GM19395 (cell line): ENCODE measurements at regions not wholly inside any gene's neighbourhood (a gene's known extent, or its start where the extent isn't known, plus 50 kb on each side); places are given as distances from the start of the nearest gene placed in this dataset.
"Not testable (repeated sequence)": the region's sequence is repeated elsewhere in the genome, so short reads cannot be mapped to it uniquely, and the experiment has no call there.

Experiments
- ATAC-seq: cut with Tn5 transposase; IDR thresholded peaks from one replicate; pipeline ENCODE4 v1.9.1; 2021; ENCODE audit warnings: mild to moderate bottlenecking, moderate library complexity; ENCODE audit not compliant: unreplicated experiment

DNA sequence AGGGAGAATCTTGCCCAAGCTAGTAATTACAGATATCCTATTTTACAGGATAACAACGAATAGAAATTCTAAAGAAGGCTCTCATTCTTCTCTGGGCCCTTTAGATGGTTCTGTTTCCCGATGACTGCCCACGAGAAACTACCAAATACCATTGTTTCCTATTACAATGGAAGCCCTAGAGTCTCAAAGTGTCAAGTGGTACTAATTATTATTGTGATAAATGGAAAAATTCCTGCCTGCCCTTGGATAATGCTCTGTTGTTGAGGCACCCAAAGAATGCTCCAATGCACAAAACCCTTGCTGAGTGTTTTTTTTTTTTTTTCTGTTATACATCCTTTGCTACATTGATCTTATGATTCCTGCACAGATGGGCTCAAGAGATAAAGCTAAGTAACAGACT is 504.5 kb downstream of the XPNPEP1 start:
- no peak for ATAC-seq

DNA sequence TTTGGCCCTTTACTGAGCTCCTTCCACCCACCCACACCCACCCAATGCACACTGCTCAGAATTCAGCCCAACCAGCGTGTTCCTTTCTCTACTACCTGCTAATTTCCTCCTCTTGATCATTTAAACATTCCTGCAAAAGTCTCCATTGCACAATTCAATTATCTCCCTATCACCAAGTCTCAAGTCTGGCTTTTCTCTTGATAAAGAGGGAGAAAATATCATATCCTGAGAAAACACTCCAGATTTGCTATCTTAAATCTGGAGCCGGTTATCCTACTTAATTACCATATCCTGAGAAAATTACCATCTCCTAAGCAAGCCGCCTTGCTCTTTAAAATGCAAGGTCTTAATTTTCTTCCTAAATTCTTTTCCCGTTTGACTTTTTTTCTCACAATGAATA is 505.5 kb downstream of the XPNPEP1 start:
- ATAC-seq = no peak

DNA sequence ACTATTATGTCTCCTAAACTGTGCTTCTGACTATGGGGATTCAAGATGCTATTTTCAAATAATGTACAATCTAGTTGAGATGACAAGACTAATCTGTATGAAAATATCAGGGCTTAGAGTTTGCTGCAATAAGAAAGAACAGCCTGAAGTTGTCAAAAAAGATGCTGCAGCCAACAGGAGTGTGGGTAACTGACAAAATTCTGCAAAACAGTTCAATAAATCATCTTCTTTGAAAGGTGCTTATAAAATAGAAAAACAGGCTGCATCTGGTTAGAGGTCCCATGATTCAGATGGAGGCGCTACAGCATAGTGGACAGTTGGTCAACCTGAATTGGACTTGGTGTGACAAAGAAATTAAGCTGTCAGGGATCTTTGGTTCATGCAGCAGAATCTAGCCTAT is 511.0 kb downstream of the XPNPEP1 start:
- no peak for ATAC-seq

DNA sequence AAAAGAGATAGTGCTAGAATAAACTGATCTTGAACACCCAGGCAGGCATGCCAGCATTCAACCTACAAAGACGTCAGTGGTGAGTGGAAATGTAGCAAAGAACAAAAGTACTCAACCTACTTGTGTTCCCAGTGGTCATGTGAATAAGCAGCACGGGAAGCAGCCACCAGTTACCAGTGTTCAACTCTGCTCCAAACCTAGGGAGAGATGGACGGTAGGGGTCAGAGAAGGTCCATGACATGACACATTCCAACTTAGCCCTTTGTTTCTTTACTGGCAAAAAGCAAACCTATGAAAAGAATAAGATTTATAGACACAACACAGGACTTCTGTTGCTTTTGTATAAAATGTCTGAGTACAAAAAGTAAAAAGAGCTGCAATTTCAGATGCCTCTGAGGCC is 511.4 kb downstream of the XPNPEP1 start:
- ATAC-seq = no peak

DNA sequence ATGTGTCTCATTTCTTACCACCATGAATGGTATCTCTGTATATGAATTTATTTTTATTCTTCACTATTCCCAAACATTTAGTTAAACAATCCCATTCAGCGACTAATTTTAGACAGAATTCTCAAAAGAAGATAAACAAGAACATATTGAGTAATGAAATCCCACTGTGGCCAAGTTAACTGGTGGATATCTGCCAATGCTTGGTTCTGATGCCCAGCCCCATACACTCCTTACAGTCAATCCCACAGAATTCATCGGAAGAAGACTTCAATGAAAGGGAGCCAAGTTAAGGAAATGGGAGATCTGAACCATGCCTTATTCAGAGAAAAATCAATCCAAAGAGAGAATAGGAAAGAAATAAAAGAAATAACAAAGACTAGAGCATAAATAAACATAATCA is 518.0 kb downstream of the XPNPEP1 start:
- no peak for ATAC-seq

DNA sequence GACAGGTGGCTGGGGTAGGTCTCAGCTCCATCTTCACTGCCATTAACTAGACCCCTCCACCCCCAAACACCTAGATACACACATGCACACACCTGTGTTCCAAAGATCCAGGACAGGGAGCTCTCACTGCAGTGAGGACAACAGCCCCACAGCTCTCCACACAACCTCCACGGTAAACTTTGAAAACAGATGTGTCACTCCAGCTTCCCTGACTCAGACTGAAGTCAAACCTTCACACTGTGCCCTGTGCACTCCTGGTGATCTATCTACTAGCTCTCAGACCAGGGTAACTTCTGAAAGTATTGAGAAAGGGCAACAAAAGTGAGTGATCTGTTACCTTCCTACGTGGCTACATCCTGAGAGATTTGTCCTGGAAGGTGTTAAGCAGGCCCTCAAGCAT is 519.8 kb downstream of the XPNPEP1 start:
- ATAC-seq = no peak

DNA sequence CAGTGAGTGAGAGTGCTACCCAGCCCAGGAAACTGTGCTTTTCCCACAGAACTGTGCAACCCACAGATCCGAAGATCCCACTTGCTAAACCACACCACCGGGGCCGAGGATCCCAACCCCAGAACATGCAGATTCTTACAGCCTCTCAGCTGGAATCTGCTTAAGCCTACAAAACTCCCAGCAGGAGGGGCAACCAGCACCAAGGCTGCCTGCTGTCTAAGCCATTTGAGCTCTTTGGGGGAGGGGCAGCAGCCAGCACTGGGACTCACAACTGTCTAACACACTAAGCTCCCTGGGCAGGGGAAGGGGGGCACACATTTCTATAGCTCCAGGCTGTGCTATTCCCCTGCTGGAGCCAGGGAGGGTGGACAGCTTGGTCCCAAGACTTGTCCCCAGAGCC is 529.9 kb downstream of the XPNPEP1 start:
- ATAC-seq = no peak

DNA sequence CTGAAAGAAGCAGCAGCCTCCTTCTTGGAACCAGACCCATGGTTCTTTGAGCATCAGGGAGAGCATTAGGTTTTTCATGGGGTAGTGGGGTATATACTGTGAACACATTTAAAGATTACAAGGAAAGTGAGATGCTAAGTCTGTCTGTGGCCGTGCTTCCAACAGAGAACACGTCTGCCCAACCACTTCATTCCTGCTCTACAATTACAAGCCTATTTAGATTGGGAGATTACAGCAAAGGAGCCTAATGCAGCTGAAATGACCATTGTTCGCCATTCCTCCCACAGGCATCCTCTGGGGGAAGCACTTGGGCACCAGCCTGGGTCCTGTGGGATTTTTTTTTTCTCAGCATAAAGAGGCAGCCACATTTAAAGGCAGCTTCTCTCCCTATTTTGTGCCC is 536.4 kb downstream of the XPNPEP1 start:
- no peak for ATAC-seq

DNA sequence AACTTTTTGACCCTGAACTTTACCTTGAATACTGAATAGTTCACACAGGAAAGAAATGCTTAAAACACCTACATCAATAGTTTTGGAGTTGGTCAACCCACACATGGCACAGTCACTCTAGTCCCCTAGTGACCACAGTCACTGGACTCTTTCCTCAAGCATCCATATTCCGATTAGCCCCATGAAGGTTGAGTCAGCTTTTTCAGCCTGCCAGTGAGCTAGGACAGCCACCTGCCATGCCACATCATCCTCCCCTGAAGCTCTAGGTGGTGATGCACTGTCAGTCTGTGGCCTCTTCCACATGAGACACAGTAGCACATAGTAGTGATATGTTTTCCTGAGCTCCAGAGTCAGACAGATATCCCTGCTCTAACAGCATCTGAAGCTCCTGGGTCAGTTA is 537.2 kb downstream of the XPNPEP1 start:
- ATAC-seq = no peak

DNA sequence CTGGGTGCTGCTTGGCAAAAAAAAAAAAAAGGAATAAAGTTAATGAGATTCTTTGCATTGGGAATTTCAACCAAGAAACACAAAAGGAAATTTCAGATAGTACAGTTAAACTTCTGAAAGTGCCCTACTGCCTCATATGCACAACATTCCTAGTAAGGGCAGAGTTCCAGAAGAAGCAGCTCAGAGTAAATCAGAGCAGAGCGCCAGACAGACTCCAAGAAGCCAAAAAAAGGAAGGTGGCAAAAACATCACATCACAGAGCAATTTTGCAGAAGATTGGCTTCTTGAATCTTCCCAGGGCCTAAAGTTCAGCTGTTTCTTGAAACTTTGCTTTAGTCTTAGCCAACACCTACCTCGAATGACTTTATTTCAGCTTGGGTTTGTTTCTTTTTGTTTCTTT is 544.1 kb downstream of the XPNPEP1 start:
- ATAC-seq = no peak

DNA sequence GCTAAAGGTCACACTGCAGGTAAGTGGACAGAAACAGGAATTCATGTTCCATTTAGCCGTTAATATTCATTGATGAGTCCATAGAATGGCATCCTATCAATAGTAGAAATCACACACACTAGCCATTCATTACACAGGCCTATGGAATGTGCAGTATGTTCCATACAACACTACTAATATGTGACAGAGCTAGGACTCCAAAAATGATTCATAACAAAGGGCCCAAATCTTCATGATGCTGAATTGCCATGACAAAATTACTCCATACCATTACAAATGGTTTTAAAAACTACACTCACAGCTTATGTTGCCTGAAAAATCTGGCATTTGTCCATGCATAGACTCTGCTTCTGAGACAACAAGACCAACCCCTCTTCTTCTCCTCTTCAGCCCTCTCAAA is 549.1 kb downstream of the XPNPEP1 start:
- ATAC-seq = no peak

DNA sequence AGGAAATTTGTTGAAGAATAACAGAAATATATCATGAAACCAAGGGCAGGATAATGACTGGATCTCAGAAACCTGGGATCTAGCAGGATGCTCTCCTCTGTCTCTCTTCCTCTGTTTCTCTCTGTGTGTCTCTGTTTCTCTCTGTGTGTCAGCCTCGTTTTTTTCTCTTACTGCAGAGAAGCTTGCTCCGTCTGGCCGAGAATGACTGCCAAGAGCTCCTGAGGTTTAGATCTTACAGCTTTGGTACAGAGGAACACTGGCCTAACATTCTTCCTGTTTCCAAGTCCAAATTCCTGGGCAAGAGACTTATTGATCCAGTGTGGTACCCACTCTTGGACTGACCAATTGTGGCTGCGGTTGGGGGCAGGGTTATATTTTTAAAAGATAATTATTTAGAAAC is 564.0 kb downstream of the XPNPEP1 start:
- no peak for ATAC-seq

DNA sequence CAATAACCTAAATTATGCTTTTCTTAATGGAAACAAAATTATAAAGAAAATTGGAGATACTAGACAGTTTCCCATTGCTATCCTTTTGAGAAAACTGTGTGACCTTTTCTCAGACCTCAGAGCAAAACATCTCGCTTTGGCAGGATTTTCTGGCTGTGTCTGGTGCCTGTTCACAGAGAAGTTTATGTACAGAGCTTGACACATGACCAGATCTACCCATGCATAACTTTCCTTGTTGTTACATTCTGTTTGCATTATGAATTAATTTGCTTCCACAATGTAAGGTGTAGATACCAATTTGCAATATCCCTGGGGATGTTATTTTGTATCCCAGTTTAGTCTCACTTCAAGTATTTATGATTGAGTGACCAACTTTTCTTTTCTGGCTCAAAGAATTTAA is 565.0 kb downstream of the XPNPEP1 start:
- ATAC-seq = no peak

DNA sequence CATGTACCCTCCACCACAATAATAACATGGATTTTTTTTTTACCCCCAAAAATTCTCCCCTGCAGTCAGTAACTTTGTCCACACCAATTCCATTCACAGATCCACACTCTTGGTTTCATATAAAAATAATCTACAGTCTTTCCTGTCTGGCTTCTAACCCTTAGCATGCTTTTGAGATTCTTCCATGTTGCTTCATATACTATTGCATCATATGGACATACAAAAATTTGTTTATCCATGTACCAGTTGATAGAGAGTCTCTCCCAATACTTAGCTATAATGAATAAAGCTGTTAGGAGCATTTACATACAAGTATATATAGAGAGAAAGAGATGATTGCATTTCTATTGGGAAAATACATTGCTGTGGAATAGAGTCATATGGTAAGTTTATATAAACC is 575.0 kb downstream of the XPNPEP1 start:
- no peak for ATAC-seq

DNA sequence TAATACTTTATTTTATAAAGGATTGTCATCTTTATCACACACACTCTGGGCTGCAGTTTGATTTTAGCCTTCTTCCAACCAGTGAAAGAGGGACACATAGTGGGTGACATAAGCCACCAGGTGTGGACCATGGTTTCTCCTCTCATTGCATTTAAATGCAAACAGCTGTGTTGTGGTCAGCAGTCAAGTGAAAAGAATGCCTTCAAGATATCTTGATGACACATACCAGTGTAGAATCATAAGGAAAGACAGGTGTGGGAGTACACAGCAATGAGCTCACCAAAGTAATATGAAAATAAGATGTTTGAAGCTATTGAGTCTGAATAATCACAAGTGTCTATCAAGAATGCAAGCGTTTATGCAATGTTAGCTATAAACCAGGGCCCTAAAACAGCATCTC is 580.0 kb downstream of the XPNPEP1 start:
- no peak for ATAC-seq

DNA sequence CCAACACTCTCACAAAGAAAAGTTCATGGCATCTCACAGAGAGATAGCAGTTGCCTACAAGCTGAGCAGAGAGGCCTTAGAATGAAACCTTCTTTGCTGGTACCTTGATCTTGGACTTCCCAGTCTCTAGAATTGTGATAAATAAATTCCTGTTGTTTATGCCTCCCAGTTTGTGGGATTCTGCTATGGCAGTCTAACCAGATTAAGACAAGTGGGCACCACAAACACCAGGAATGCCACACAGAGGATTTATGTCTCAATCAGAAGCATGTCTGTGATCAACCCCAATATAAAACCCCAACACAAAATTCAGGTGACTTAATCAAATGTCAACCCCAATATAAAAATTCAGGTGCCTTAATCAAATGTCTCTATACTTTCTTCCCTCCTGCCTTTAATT is 581.3 kb downstream of the XPNPEP1 start:
- ATAC-seq = no peak

DNA sequence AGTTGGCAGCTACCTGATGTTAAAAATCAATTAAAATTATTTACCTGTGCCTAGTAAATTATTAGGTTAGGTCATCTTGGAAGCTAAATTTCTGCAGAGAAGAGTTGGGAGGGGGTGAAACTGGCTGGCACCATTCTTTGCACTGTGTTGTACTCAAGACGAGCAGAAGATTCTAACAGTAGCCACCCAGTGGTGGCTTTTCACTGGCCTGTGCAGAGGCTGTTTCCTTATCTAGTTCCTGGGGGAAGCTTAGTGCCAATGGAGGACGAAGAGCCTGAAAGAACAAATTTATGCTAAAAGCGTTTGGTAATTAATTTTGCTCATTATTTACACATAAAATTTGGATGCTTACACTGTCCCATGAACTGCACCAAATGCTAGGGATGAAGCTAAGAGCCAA is 595.3 kb downstream of the XPNPEP1 start:
- ATAC-seq = no peak

DNA sequence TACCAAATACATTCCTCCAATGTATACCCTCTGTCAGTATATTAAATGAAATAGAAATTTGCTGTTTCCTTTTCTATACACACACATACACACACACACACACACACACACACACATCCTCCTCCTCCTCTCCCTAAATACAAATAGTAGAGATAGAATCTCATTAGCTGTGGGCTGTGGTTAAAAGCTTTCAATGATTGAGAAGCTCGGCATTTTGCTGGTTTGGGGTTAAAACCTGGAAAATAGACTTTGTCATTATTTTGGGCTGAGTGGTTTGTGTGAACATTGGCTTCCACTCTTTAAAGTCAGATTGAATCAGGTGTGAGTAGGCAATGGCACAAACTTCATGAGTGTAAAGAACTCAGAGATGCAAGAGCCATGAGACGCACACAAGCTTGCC is 596.0 kb downstream of the XPNPEP1 start:
- ATAC-seq = no peak

DNA sequence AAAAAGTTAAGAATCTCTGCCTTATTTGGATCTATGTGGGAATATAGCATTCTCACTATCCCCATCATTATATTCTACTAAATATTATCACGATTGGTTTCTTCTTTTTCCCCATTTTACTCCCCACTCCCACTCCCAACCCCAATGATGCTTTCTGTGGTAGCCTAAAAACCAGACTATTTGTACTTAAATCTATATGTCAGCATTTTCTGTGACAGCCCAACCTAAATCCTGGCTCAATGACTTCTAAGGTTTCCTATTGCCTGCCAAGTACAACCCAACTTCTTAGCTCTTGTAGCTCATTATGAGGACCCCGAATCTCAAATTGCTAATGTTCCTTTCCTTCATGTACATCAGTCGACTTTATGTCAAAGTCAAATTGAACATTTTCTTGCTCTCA is 598.6 kb downstream of the XPNPEP1 start:
- no peak for ATAC-seq

DNA sequence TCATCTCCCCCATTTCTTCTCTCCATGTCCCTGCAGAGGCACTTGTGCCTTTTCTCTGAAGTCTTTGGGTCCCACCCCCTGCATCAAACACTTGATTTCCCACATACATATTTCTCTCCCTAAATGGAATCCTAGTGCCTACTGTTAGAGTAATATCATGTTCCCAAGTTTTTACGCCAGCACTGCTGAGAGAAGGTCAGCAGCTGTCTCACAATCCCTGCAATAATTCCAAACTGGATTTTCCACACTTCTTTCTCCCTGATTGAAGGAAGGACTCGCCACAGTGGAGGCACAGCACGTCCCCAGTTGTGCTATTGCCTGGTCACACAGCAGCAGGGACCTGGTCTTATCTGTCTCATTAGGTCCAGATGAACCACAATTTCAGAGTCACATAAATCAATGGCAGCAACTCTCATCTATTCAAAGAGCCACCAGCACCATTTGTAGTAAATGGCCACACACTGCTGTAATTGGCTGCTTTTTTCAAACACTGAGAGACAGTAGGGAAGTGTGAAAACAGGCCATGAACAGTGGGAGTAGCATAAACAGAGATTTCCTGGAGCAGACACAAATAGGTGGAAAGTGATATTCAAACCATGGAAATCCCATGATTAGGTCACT is 605.5 kb downstream of the XPNPEP1 start:
- no peak for ATAC-seq

DNA sequence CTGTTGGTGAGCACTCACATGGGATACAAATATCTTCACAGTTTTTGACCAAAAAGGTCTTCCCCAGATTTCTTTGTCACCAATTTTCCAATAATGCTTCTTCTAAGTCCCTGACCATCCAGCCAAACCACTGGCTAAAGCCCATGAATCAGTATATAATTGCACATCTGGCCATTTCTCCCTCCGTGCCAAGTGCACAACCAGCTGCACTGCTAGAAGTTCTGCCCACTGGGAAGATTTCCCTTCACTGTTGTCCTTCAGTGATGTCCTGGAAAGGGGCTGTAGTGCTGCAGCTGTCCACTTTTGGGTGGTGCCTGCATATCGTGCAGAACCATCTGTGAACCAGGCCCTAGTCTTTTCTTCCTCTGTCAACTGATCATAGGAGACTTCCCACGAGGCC is 609.3 kb downstream of the XPNPEP1 start:
- ATAC-seq = not testable (repeated sequence)

DNA sequence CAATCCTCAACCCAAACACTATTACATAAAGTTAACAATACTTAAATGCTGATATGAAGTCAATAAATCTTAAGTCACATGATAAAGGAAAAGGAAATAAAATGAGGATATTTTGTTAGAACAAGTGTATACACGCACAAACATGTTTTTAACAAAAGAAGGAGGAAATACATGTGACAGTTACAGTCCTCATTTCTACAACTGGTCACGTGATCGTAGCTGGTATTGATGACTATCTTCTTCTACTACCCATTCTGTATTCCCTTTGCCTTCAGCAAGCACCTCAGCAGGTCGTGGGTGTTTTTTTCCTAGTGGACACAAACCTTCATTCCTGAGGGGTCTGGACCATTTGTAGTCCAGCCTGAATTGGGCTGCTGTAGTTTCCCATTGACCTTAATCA is 610.8 kb downstream of the XPNPEP1 start:
- not testable (repeated sequence) for ATAC-seq

DNA sequence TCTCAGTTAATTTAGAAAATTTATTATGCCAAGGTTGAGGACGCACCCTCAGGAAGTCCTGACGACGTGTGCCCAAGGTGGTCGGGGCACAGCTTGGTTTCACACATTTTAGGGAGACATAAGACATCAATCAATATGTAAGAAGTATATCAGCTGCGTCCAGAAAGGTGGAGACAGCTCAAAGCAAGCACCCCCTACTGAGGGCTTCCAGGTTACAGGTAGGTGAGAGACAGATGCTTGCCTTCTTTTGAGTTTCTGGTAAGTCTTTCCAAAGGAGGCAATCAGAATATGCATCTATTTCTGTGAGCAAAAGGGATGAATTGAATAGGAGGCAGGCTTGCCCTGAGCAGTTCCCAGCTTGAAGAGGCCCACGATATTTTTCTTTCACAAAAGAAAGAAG is 614.3 kb downstream of the XPNPEP1 start:
- no peak for ATAC-seq

DNA sequence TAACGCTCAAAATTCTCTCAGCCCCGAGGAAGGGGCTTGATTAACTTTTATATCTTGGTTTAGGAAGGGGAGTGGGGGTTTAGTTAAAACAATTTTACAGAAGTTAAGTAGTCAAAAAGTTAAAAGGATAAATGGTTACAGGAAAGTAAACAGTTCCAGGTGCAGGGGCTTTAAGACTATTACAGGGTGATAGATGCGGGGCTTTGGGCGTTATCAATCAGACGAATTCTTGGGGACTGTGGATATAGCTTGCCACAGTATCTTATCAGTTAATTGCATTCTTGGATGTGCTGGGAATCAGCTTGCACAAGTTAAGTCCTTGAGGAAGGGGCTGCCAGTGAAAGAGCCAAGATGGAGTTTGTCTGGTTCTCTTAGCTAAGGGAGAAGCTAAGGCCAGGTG is 616.2 kb downstream of the XPNPEP1 start:
- ATAC-seq = not testable (repeated sequence)
